ENCODE measurements at regions not wholly inside any gene's neighbourhood (a gene's known extent, or its start where the extent isn't known, plus 50 kb on each side); places are given as distances from the start of the nearest gene placed in this dataset.

GRCh38 chr7:10888861-10889260 lies 84.8 kb upstream of the PHF14 start (continued):
- TF ChIP-seq MXI1 (conservative IDR thresholded peaks at IDR 0.05; ENCODE audit: poor library complexity, severe bottlenecking), result no peak

- H3K9me2 ChIP-seq (ENCODE audit: insufficient read depth, low read length), result no peaks in the 10 kb centered on the region
- H3K27ac ChIP-seq (ENCODE audit: low read length), result no peak overlapping the region
- H3K27me3 ChIP-seq (ENCODE audit: insufficient read depth, low read depth, low read length), result no peaks in the 10 kb centered on the region
- H3K9me3 ChIP-seq (ENCODE audit: low read length), result no peaks in the 10 kb centered on the region
- H3F3A ChIP-seq (ENCODE audit: insufficient read depth, low read length, poor library complexity, severe bottlenecking), result no peaks in the 10 kb centered on the region
- H3K4me2 ChIP-seq (ENCODE audit: low read length), result no peak overlapping the region
- H3K9ac ChIP-seq (ENCODE audit: low read length), result no peak overlapping the region
- no peak for TF ChIP-seq EZH2 (IDR thresholded peaks at IDR 0.05; ENCODE audit: borderline replicate concordance, insufficient read depth, low read length, poor library complexity, severe bottlenecking)
- TF ChIP-seq REST (IDR thresholded peaks at IDR 0.05; ENCODE audit: borderline replicate concordance), result no peak
- peak; percentile 86 for TF ChIP-seq CTCF (IDR thresholded peaks at IDR 0.05; ENCODE audit: poor library complexity, severe bottlenecking)
- TF ChIP-seq SMC3 (conservative IDR thresholded peaks at IDR 0.05; ENCODE audit: poor library complexity), result peak; percentile 85
- TF ChIP-seq RAD21 (conservative IDR thresholded peaks at IDR 0.05), result peak; percentile 90
- TF ChIP-seq TAF1 (IDR thresholded peaks at IDR 0.05; ENCODE audit: low read depth), result no peak
- H3K79me2 ChIP-seq (replicated peaks; ENCODE audit: insufficient read depth, low read length), result no peaks in the 10 kb centered on the region
- H2AFZ ChIP-seq (ENCODE audit: low read depth, low read length), result no peak overlapping the region
- H3K36me3 ChIP-seq (ENCODE audit: insufficient read depth, low read length), result no peaks in the 10 kb centered on the region
- no peak overlapping the region for H3K4me3 ChIP-seq (ENCODE audit: low read length)
- no peaks in the 10 kb centered on the region for H4K20me1 ChIP-seq (ENCODE audit: insufficient read depth)
Measured at GRCh38 chr7:10889266-10889898, 84.3 kb upstream of the PHF14 start.

- H3K36me3 ChIP-seq (ENCODE audit: insufficient read depth, low read length), result no peaks in the 10 kb centered on the region
Measured at GRCh38 chr7:10908600-10908999, 65.1 kb upstream of the PHF14 start.

More at GRCh38 chr7:10908600-10908999, 65.1 kb upstream of the PHF14 start:
- Histone ChIP-seq H3K79me2 (replicated peaks; ENCODE audit: insufficient read depth, low read length) (no peaks in the 10 kb centered on the region), H3K4me2 (ENCODE audit: low read length) (no peak overlapping the region), H3K9me2 (ENCODE audit: insufficient read depth, low read length) (no peaks in the 10 kb centered on the region), H4K20me1 (ENCODE audit: insufficient read depth) (no peaks in the 10 kb centered on the region), H3K27ac (ENCODE audit: low read length) (no peak overlapping the region), H2AFZ (ENCODE audit: low read depth, low read length) (no peak overlapping the region), H3F3A (ENCODE audit: insufficient read depth, low read length, poor library complexity, severe bottlenecking) (no peaks in the 10 kb centered on the region), H3K27me3 (ENCODE audit: insufficient read depth, low read depth, low read length) (no peaks in the 10 kb centered on the region), H3K4me3 (ENCODE audit: low read length) (no peak overlapping the region), H3K9ac (ENCODE audit: low read length) (no peak overlapping the region), H3K9me3 (ENCODE audit: low read length) (no peaks in the 10 kb centered on the region)
- TF ChIP-seq EZH2 (IDR thresholded peaks at IDR 0.05; ENCODE audit: borderline replicate concordance, insufficient read depth, low read length, poor library complexity, severe bottlenecking) (no peak), RAD21 (conservative IDR thresholded peaks at IDR 0.05) (no peak), TAF1 (IDR thresholded peaks at IDR 0.05; ENCODE audit: low read depth) (no peak), MXI1 (conservative IDR thresholded peaks at IDR 0.05; ENCODE audit: poor library complexity, severe bottlenecking) (no peak), SMC3 (conservative IDR thresholded peaks at IDR 0.05; ENCODE audit: poor library complexity) (no peak), REST (IDR thresholded peaks at IDR 0.05; ENCODE audit: borderline replicate concordance) (no peak)

All from neural cell (in vitro differentiated cells).